Natural killer cell (primary cell): ENCODE measurements at regions not wholly inside any gene's neighbourhood (a gene's known extent, or its start where the extent isn't known, plus 50 kb on each side); places are given as distances from the start of the nearest gene placed in this dataset.

ENCODE experiments used
- ATAC-seq, 3 donors: fragments of 150-1000 bp in 2 of 3; fragments of 200-7000 bp in 1 of 3; cut with Tn5 transposase; 1 replicate in 1 of 3; 2 replicates in 2 of 3; pipeline ENCODE4 v1.10.0; 2021; ENCODE audit warnings: mild to moderate bottlenecking in 2 of 3, moderate library complexity in 2 of 3
- DNase-seq, 2 donors: peaks; one replicate each; pipeline versions ENCODE4 v3.0.0 to v3.0.0-alpha.2; 2013 to 2021; ENCODE audit warnings: mixed read lengths in 1 of 2
- H3K27ac ChIP-seq: one replicate; pipeline ENCODE4 v1.5.1; 2013; ENCODE audit warnings: mild to moderate bottlenecking, low read length
- H3K27me3 ChIP-seq: one replicate; pipeline ENCODE4 v1.6.1; 2013; ENCODE audit warnings: low read length; ENCODE audit not compliant: control insufficient read depth, insufficient read depth
- H3K36me3 ChIP-seq: one replicate; pipeline ENCODE4 v1.6.1; 2013; ENCODE audit warnings: low read length; ENCODE audit not compliant: control insufficient read depth, insufficient read depth
- H3K4me1 ChIP-seq: one replicate; pipeline ENCODE4 v1.6.1; 2013; ENCODE audit warnings: low read length; ENCODE audit not compliant: control insufficient read depth, insufficient read depth
- H3K4me3 ChIP-seq: one replicate; pipeline ENCODE4 v1.5.1; 2013; ENCODE audit warnings: low read length
- H3K9me3 ChIP-seq: one replicate; pipeline ENCODE4 v1.6.1; 2013; ENCODE audit warnings: low read length; ENCODE audit not compliant: control insufficient read depth, insufficient read depth
- H3K27ac Mint-ChIP-seq, 2 donors: one replicate each; pipeline ENCODE4 v1.8.0; 2022; ENCODE audit warnings: mild to moderate bottlenecking in 2 of 2, mixed read lengths in 2 of 2, moderate library complexity in 1 of 2
- H3K27me3 Mint-ChIP-seq, 2 donors: one replicate each; pipeline ENCODE4 v1.8.0; 2022; ENCODE audit warnings: low read depth in 2 of 2, mixed read lengths in 2 of 2
- H3K36me3 Mint-ChIP-seq: one replicate; pipeline ENCODE4 v1.8.0; 2022; ENCODE audit warnings: mixed read lengths
- H3K4me1 Mint-ChIP-seq, 2 donors: one replicate each; pipeline ENCODE4 v1.8.0; 2022; ENCODE audit warnings: mixed read lengths in 2 of 2
- H3K4me3 Mint-ChIP-seq: one replicate; pipeline ENCODE4 v1.8.0; 2022; ENCODE audit warnings: mild to moderate bottlenecking, moderate library complexity, mixed read lengths
- H3K9me3 Mint-ChIP-seq, 2 donors: one replicate each; pipeline ENCODE4 v1.8.0; 2022; ENCODE audit warnings: mixed read lengths in 2 of 2
- CTCF ChIP-seq: fragments of 200-600 bp; IDR thresholded peaks from one replicate; pipeline ENCODE4 v1.8.0; 2022; ENCODE audit warnings: antibody characterized with exemption
- WGBS: methylation state at CpG from one replicate; pipeline ENCODE4 v1.1.7; 2013; ENCODE audit warnings: missing lambda C conversion rate; ENCODE audit not compliant: insufficient coverage; 5-methylcytosine and 5-hydroxymethylcytosine counted together
- intact Hi-C: fragments of 100-400 bp; cut with micrococcal nuclease; formaldehyde crosslinking; loops from one replicate; pipeline ENCODE4 v1.14.2; 2022

DNA sequence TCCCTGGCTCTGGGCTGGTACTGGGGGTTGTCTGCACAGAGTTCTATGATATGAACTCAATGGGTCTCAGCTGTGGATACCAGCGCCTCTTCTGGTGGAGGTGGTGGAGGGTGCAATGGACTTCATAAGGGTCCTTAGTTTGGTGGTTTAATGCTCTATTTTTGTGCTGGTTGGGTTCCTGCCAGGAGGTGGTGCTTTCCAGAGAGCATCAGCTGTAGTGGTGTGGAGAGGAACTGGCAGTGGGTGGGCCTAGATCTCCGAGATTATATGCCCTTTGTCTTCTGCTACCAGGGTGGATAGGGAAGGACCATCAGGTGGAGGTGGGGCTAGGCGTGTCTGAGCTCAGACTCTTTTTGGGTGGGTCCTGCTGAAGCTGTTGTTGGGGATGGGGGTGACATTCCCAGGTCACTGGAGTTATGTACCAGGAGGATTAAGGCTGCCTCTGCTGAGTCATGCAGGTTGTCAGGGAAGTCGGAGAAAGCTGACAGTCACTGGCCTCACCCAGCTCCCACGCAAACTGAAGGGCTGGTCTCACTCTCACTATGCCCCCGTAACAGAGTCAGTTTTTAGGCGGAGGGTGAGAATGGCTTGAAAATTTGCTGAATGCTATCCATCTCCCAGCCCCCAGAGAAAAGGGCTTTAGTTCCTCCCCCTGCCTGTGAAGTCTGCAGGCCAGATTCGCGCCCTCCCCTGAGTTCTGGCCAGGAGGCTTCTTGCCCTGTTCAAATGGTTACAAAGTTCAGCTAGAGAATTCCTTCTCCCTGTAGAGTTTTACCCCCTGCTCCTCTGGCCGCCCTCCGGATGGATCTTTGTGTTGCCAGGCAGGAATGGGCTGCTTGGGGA, 902.9 kb downstream of the LTN1 start:
- Histone ChIP-seq H3K36me3 (no peaks in the 10 kb centered on the region), H3K27me3 (no peaks in the 10 kb centered on the region), H3K9me3 (no peaks in the 10 kb centered on the region), H3K4me3 (no peak overlapping the region), H3K4me1 (no peaks in the 10 kb centered on the region), H3K27ac (no peak overlapping the region)
- Mint-ChIP-seq H3K36me3 (no peaks in the 10 kb centered on the region), H3K9me3 (peaks cover 3% of the 10 kb centered on the region in 2 donors), H3K27ac (no peak overlapping the region), H3K27me3 (no peaks in the 10 kb centered on the region), H3K4me1 (no peaks in the 10 kb centered on the region), H3K4me3 (no peak overlapping the region)
- DNase-seq = no peak
- intact Hi-C loops = no loop called here
- no peak for TF ChIP-seq CTCF
- WGBS = 83% methylated on average over 11 of the region's 11 CpGs
- ATAC-seq = no peak

- WGBS = 94% methylated on average over 5 of the region's 6 CpGs
- no peak for DNase-seq
These were observed 905.7 kb downstream of the LTN1 start for GRCh38 chr21:28086861-28087581.

GRCh38 chr21:28084951-28085350, 907.7 kb downstream of the LTN1 start:
- no peaks in the 10 kb centered on the region for H3K27me3 ChIP-seq
- Mint-ChIP-seq H3K4me1 (no peaks in the 10 kb centered on the region), H3K4me3 (no peak overlapping the region), H3K27me3 (no peaks in the 10 kb centered on the region), H3K36me3 (no peaks in the 10 kb centered on the region), H3K9me3 (peaks cover 4 to 8% of the 10 kb centered on the region in 2 donors), H3K27ac (no peak overlapping the region)
- no peak for DNase-seq
- no peak overlapping the region for H3K4me3 ChIP-seq
- H3K27ac ChIP-seq = no peak overlapping the region
- H3K9me3 ChIP-seq = no peaks in the 10 kb centered on the region
- whole genome bisulfite sequencing = 80% methylated on average over 1 of the region's 2 CpGs
- no peak for ATAC-seq
- intact Hi-C loops = no loop called here
- no peak for TF ChIP-seq CTCF
- H3K36me3 ChIP-seq = no peaks in the 10 kb centered on the region
- no peaks in the 10 kb centered on the region for H3K4me1 ChIP-seq

More at GRCh38 chr21:28086861-28087581, 905.7 kb downstream of the LTN1 start:
- Histone ChIP-seq H3K27ac (no peak overlapping the region), H3K4me3 (no peak overlapping the region), H3K9me3 (no peaks in the 10 kb centered on the region), H3K36me3 (no peaks in the 10 kb centered on the region), H3K4me1 (no peaks in the 10 kb centered on the region), H3K27me3 (no peaks in the 10 kb centered on the region)
- no peak for TF ChIP-seq CTCF
- intact Hi-C loops = no loop called here
- Mint-ChIP-seq H3K27me3 (no peaks in the 10 kb centered on the region), H3K4me1 (no peaks in the 10 kb centered on the region), H3K4me3 (no peak overlapping the region), H3K9me3 (peaks cover 7 to 8% of the 10 kb centered on the region in 2 donors), H3K27ac (no peak overlapping the region), H3K36me3 (no peaks in the 10 kb centered on the region)
- no peak for ATAC-seq
